HG02678 (cell line): ENCODE measurements at regions not wholly inside any gene's neighbourhood (a gene's known extent, or its start where the extent isn't known, plus 50 kb on each side); places are given as distances from the start of the nearest gene placed in this dataset.

Experiments used
- ATAC-seq: cut with Tn5 transposase; IDR thresholded peaks from one replicate; pipeline ENCODE4 v1.9.1; 2021; ENCODE audit warnings: mild to moderate bottlenecking, moderate library complexity; ENCODE audit not compliant: unreplicated experiment

DNA sequence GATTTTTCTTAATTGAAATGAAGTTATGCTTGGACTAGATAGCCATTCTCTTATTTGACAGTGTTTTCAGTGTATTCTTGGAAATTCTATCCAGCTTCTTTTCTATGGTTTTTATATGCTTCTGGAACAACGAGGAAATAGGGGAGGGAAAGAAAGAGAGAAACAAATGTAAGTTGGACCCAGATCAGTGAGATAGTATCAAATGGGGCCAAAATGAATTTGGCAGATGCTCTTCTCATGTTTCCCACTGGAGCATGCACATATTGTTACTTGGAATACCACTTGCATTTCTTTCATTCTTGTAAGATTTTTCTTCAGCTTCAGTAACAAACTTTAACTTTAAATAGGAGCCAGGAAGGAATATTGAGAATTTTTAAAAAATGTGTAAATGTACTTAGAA, 312.3 kb downstream of the PRL start:
- ATAC-seq = no peak

DNA sequence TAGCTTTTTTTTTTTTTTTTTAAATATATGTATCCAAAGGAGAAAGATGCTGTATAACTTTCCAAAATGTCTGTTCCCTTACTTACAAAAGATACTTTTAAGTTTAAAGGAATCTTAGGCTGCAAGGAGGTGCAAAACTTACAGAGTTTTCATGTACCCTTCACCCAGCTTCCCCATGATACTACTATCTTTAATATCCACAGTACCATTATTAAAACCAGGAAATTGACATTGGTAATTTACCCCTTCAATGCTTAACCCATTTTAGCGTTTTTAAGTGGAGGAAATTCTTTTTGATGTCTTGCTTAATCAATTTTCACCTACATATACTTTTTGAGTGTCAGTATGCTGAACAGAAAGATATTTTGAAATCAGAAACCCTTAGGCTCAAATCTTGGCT, 310.9 kb downstream of the PRL start:
- no peak for ATAC-seq

DNA sequence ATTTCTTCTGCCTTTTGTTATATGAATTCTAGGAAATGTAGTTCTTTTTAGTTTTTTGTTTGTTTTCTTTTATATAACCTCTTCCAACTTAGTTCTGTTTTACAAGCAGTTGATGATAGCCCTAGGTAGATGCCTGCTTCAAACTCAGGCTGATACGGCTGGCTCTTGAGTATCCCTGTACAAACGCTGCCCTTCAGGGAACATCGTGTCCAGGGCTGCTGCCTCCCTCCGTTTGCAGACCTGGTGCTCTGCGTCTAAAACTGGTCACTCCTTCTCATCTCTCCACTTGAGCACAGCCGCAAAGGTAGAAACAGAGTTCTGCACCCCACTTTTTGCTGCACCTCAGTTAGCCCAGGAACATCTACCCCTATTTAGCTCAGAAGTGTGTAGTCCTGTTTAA, 310.1 kb downstream of the PRL start:
- no peak for ATAC-seq

DNA sequence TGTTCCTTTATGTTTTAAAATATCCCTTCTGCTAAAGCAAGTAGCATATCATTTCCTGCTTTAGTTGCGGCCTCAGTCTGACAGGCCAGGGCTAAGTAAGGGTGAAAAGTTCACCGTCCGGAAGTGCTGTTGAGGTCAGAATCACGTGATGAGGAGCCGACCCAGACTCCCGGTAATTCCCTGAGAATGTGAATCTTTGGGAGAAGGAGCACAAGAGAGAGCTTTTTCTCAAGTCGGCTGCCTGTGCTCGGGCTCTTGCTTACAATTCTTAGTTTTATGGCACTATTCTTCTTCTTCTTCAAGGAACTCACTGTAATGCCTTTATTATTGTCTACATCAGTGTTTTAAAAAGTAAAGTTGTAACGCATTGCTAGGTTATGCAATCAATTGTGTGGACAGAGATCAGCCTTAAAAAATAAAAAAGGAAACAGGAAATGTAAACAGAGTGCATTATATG, 309.3 kb downstream of the PRL start:
- ATAC-seq = peak; percentile 97

DNA sequence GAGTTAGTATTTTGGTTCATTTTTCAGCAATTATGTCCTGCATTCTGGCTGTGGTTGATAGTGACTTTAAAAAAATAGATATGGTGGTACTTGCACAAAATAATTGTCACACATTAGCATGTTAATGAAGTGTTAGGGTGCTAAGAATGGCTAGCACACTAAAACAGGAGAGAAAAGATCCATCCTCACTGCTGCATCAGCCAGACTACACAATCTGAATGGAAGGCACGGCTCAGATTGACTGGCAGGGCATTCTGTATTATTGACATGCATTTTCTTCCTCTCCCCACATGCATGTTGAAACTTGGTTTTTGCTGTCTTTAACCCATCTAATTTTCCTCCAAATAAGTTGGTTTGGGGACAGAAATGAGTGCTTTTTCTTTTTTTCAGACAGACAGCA, 306.3 kb downstream of the PRL start:
- no peak for ATAC-seq

GRCh38 chr6:21992178-21992967, 304.5 kb downstream of the PRL start:
- no peak for ATAC-seq

- ATAC-seq = no peak
Measured at GRCh38 chr6:21993841-21994240, 303.0 kb downstream of the PRL start.

GRCh38 chr6:21994821-21995220, 302.0 kb downstream of the PRL start:
- ATAC-seq = no peak

- ATAC-seq = no peak
Measured at GRCh38 chr6:21995318-21995717, 301.5 kb downstream of the PRL start.

DNA sequence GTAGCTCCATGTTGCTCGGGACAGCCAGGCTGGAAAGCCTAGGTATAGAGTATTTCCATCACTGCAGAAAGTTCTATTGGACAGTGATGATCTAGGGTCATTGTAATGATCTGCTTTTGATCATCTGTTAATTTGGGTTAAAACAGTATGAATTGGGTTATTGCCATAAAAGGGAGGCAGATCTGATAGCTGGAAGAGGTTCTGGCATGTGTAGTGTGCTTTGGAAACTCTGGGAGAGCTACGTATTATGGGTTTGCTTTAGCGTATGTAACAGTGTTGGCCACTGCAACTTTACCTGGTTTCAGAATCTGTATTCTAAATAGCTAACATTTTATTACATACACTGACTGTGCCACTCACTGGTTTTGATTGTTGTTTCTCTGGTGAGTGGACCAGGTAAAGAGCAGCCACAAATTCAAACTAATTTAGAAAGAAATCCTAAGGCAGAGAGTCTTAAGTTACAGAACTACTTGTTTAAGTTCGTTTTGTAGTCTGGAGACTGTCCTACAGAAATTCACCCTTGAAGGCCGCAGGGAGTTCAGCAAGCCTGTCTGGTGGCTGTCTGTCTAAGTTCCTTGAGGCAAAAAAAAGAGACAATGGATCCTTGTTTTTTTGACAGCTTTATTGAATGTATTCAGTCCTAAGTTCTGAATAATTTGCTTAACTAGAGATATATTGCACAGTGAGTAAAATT, 300.3 kb downstream of the PRL start:
- ATAC-seq = no peak

GRCh38 chr6:21997119-21998037, 299.5 kb downstream of the PRL start:
- no peak for ATAC-seq

GRCh38 chr6:21998582-21998981, 298.3 kb downstream of the PRL start:
- no peak for ATAC-seq

- ATAC-seq = no peak
Measured at GRCh38 chr6:21999012-21999528, 297.8 kb downstream of the PRL start.

- ATAC-seq = no peak
Measured at GRCh38 chr6:21999741-22000140, 297.1 kb downstream of the PRL start.

DNA sequence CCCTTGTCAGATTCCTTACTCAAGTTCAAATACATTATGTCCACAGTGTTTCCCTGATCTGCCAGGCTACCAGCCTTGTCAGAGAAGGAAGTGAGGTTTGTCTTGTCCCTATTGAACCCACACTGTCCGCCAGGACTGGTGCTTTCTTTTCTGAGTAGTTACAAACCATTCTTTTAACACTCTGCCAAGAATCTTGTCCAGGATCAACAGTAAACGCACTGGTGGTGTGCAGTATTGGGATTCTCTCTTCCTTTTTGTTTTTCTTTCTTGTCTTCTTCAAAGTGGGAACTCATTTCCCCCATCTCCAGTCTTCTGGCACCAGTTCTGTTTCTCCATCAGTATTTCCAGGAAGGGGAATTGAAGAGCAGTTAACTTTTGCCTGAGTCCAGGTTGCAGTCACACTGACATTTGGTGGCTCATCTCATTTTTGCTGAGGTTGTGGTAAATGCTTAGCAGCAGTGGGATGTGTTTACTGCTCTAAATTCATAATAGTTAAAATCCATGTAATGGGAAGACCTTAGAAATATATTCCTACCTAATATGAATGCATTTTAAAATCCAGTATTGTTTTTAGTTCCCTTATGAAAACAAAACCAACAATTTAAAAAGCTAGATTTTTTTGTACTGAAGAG, 295.3 kb downstream of the PRL start:
- no peak for ATAC-seq

- ATAC-seq = no peak
Measured at GRCh38 chr6:22003287-22003686, 293.5 kb downstream of the PRL start.

- ATAC-seq = no peak
Measured at GRCh38 chr6:22006795-22007194, 290.0 kb downstream of the PRL start.

GRCh38 chr6:22007469-22007868, 289.4 kb downstream of the PRL start:
- ATAC-seq = no peak

GRCh38 chr6:22008248-22008836, 288.5 kb downstream of the PRL start:
- ATAC-seq = no peak

GRCh38 chr6:22010102-22010501, 286.7 kb downstream of the PRL start:
- no peak for ATAC-seq
